DND-41 (cell line): ENCODE measurements at regions not wholly inside any gene's neighbourhood (a gene's known extent, or its start where the extent isn't known, plus 50 kb on each side); places are given as distances from the start of the nearest gene placed in this dataset.

ENCODE experiments used
- CTCF ChIP-seq: IDR thresholded peaks from 2 replicates; pipeline ENCODE4 v1.5.1; 2012; ENCODE audit warnings: borderline replicate concordance, low read length, moderate library complexity, mild to moderate bottlenecking; ENCODE audit not compliant: poor library complexity, severe bottlenecking; ENCODE audit errors: extremely low read depth
- EZH2 ChIP-seq: IDR thresholded peaks from 3 replicates; pipeline ENCODE4 v1.6.1; 2012; ENCODE audit warnings: borderline replicate concordance, low read depth, mild to moderate bottlenecking, moderate library complexity, low read length, inconsistent platforms; ENCODE audit not compliant: severe bottlenecking

- TF ChIP-seq CTCF (no peak), EZH2 (no peak)
These were observed 94.0 kb downstream of the CENPW start for GRCh38 chr6:126433927-126434326.
